ENCODE measurements at regions not wholly inside any gene's neighbourhood (a gene's known extent, or its start where the extent isn't known, plus 50 kb on each side); places are given as distances from the start of the nearest gene placed in this dataset.

- no peak for TF ChIP-seq CTCF (IDR thresholded peaks at IDR 0.05)
- no peak for TF ChIP-seq POLR2A (IDR thresholded peaks at IDR 0.05)
- TF ChIP-seq POLR2AphosphoS5 (IDR thresholded peaks at IDR 0.05) = no peak
These were observed 786.0 kb upstream of the AMELY start for GRCh38 chrY:7697506-7697905.

Data from transverse colon (tissue), 4 donors.